ENCODE measurements at regions not wholly inside any gene's neighbourhood (a gene's known extent, or its start where the extent isn't known, plus 50 kb on each side); places are given as distances from the start of the nearest gene placed in this dataset.

- peak; percentile 42 to 91 (median 80) for ATAC-seq
- TF ChIP-seq CTCF (IDR thresholded peaks at IDR 0.05), result no peak
- Histone ChIP-seq H3K27ac (no peak overlapping the region), H3K4me1 (no peaks in the 10 kb centered on the region), H3K4me3 (peak overlapping the region; percentile 56), H3K36me3 (ENCODE audit: insufficient read depth in 1 of 2, low read depth in 1 of 2) (no peaks in the 10 kb centered on the region), H3K27me3 (ENCODE audit: insufficient read depth in 3 of 3, low read length in 2 of 3) (peaks cover 0 to 10% (median 4%) of the 10 kb centered on the region in 3 donors), H3K9me3 (no peaks in the 10 kb centered on the region)
- DNase-seq, result peak; percentile 27 to 74
- intact Hi-C loops (cut with DNase I), result no loop called here
- 5 to 12% (median 8%) methylated on average over 37 to 47 of the region's 47 CpGs for WGBS, 3 donors
Observed at GRCh38 chr11:133787379-133788141, 57.8 kb downstream of the SPATA19 start.

- 70 to 74% (median 70%) methylated on average over 10 of the region's 10 CpGs for WGBS, 3 donors
- DNase-seq, result no peak
- H3K27me3 ChIP-seq (ENCODE audit: insufficient read depth in 3 of 3, low read length in 2 of 3), result peaks cover 0 to 10% (median 3%) of the 10 kb centered on the region in 3 donors
- no peak overlapping the region for H3K27ac ChIP-seq
- no peaks in the 10 kb centered on the region for H3K4me1 ChIP-seq
- no peak for ATAC-seq
- no peaks in the 10 kb centered on the region for H3K9me3 ChIP-seq
- H3K36me3 ChIP-seq (ENCODE audit: insufficient read depth in 1 of 2, low read depth in 1 of 2), result no peaks in the 10 kb centered on the region
- intact Hi-C loops (cut with DNase I), result no loop called here
- H3K4me3 ChIP-seq, result no peak overlapping the region
- TF ChIP-seq CTCF (IDR thresholded peaks at IDR 0.05), result no peak
Observed at GRCh38 chr11:133785795-133786340, 59.4 kb downstream of the SPATA19 start.

- no peaks in the 10 kb centered on the region for H3K4me1 ChIP-seq
- H3K27ac ChIP-seq, result no peak overlapping the region
- H3K4me3 ChIP-seq, result no peak overlapping the region
- intact Hi-C loops (cut with DNase I), result no loop called here
- H3K27me3 ChIP-seq (ENCODE audit: insufficient read depth in 3 of 3, low read length in 2 of 3), result peaks cover 0 to 17% (median 3%) of the 10 kb centered on the region in 3 donors
- TF ChIP-seq CTCF (IDR thresholded peaks at IDR 0.05), result no peak
- H3K9me3 ChIP-seq, result no peaks in the 10 kb centered on the region
- no peak for DNase-seq
- 81 to 88% (median 87%) methylated on average over 6 of the region's 6 CpGs for WGBS, 3 donors
- ATAC-seq, result no peak
- H3K36me3 ChIP-seq (ENCODE audit: insufficient read depth in 1 of 2, low read depth in 1 of 2), result no peaks in the 10 kb centered on the region
Observed at GRCh38 chr11:133784359-133784758, 61.0 kb downstream of the SPATA19 start.

GRCh38 chr11:133782116-133782725 is 63.1 kb downstream of the SPATA19 start:
- TF ChIP-seq CTCF (IDR thresholded peaks at IDR 0.05), result no peak
- Histone ChIP-seq H3K4me1 (no peaks in the 10 kb centered on the region), H3K9me3 (no peaks in the 10 kb centered on the region), H3K36me3 (ENCODE audit: insufficient read depth in 1 of 2, low read depth in 1 of 2) (no peaks in the 10 kb centered on the region), H3K4me3 (no peak overlapping the region), H3K27ac (no peak overlapping the region), H3K27me3 (ENCODE audit: insufficient read depth in 3 of 3, low read length in 2 of 3) (peaks cover 0 to 11% (median 1%) of the 10 kb centered on the region in 3 donors)
- ATAC-seq (no peak), DNase-seq (no peak)
- intact Hi-C loops (cut with DNase I), result no loop called here
- WGBS, 3 donors, result 90 to 93% (median 92%) methylated on average over 29 to 37 of the region's 37 CpGs
